ENCODE measurements at regions not wholly inside any gene's neighbourhood (a gene's known extent, or its start where the extent isn't known, plus 50 kb on each side); places are given as distances from the start of the nearest gene placed in this dataset.

DNA sequence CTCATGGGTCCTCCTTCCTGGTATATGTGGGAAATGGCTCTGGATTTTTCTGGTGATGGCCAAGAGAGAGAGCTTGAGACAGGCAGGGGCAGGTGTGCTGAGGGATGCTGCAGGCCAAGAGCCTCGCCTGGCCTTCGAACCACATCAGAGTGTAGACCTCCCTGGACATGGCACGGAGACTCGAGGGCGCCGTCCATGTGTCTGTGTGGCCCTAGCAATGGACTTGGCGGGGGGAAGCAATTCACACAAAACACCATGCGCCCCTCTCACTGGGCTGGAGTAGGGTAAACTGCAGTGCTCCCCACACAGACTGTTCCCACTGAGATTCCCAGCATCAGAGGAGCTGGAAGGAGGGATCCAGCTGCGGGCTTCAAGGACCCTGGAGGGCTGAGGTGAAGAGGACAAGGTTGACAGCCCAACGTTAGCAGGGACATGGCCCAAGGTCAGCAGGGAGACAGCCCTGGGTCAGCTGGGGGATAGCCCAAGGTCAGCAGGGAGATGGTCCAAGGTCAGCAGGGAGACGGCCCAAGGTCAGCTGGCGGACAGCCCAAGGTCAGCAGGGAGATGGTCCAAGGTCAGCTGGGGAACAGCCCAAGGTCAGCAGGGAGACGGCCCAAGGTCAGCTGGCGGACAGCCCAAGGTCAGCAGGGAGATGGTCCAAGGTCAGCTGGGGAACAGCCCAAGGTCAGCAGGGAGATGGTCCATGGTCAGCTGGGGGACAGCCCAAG, 75.4 kb upstream of the HDAC4 start:
- H3K9me3 Mint-ChIP-seq = peaks cover 43% of the 10 kb centered on the region
- H3K4me1 Mint-ChIP-seq (ENCODE audit: low read depth) = no peaks in the 10 kb centered on the region
- H3K4me3 Mint-ChIP-seq = no peak overlapping the region
- H3K36me3 Mint-ChIP-seq (ENCODE audit: low read depth) = 0 out of 2 replicates have a peak, but pooled peaks cover 5% of the 10 kb centered on the region
- TF ChIP-seq, protein P1, sequence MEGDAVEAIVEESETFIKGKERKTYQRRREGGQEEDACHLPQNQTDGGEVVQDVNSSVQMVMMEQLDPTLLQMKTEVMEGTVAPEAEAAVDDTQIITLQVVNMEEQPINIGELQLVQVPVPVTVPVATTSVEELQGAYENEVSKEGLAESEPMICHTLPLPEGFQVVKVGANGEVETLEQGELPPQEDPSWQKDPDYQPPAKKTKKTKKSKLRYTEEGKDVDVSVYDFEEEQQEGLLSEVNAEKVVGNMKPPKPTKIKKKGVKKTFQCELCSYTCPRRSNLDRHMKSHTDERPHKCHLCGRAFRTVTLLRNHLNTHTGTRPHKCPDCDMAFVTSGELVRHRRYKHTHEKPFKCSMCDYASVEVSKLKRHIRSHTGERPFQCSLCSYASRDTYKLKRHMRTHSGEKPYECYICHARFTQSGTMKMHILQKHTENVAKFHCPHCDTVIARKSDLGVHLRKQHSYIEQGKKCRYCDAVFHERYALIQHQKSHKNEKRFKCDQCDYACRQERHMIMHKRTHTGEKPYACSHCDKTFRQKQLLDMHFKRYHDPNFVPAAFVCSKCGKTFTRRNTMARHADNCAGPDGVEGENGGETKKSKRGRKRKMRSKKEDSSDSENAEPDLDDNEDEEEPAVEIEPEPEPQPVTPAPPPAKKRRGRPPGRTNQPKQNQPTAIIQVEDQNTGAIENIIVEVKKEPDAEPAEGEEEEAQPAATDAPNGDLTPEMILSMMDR (IDR thresholded peaks at IDR 0.05) = no peak
- H3K27me3 Mint-ChIP-seq (ENCODE audit: insufficient read depth) = peaks cover 10% of the 10 kb centered on the region
- no peak for DNase-seq
- H3K27ac Mint-ChIP-seq = no peak overlapping the region

DNA sequence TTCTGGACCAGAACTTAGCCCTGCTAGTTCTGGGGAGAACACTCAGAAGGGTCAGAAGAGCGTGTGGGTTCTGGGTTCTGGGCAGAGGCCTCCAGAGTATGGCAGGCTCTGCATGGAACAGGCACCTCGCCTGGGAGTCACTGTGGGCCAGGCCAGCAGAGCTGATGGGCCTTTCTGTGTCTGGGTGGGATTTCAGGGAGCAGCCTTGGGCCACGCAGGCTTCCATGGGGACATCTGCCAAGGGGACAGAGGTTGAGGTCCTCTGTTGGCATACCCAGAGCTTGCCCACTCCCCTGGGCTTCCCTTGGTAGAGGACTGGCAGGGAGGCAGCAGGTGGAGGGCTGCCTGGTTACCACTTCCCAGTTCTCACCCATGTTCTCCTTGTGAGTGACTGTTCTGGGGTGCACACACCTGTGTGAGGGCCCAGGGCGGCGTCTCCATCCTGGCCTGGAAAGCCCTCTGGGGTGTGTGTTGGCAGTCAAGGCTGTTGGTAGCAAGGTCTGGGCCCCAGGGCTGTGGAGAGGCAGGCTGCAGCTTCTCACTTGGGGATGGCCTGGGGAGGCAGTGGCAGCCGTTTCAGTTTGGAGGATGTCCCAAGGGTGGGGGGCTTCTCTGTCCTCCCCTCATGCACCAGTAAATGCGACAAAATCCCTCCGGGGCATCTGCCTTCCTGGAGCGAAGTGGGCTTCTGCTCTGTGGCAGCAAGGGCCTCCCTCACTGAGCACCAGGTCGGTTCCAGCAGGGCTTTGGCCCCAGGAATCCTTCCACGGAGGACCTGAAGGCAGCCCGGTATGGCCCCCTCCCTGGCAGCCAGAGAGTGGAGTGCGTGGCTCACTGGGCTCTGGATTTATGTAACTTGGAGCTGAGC, 74.6 kb upstream of the HDAC4 start:
- DNase-seq = no peak
- Mint-ChIP-seq H3K27ac (no peak overlapping the region), H3K27me3 (ENCODE audit: insufficient read depth) (peaks cover 10% of the 10 kb centered on the region), H3K4me1 (ENCODE audit: low read depth) (no peaks in the 10 kb centered on the region), H3K4me3 (no peak overlapping the region), H3K36me3 (ENCODE audit: low read depth) (0 out of 2 replicates have a peak, but pooled peaks cover 5% of the 10 kb centered on the region), H3K9me3 (peaks cover 36% of the 10 kb centered on the region)
- TF ChIP-seq, protein P1 (IDR thresholded peaks at IDR 0.05) = no peak

DNA sequence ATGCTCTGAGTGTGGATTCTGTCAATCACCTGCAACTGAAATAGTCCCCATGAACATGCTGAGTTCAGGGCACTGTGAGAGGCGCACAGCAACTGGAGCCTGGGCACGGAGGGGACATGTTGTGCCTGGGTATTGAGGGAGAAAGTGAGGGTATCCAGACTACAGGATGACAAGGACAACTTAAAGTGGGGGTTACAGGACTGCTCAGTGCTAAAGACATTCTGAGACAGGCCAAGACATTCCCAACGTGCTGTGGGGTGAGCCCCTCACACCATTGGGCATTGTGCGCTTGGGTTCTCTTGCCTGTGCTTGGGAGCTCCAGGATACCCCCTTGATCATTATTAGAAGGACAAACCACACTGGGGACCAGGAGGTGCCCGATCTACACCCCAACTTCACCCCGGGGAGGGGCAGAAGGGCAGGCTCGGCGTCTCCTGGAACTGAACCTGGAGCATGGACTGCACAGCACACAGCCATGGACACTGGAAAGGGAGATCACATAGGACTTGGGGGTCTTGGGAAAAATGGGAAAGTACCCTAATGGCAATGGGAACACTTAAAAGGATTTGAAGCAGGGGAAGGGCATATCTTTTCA, 72.5 kb upstream of the HDAC4 start:
- H3K9me3 Mint-ChIP-seq = peaks cover 24% of the 10 kb centered on the region
- 0 out of 2 replicates have a peak, but pooled peaks cover 5% of the 10 kb centered on the region for H3K36me3 Mint-ChIP-seq (ENCODE audit: low read depth)
- DNase-seq = no peak
- TF ChIP-seq, protein P1 (IDR thresholded peaks at IDR 0.05) = no peak
- no peak overlapping the region for H3K27ac Mint-ChIP-seq
- peaks cover 10% of the 10 kb centered on the region for H3K27me3 Mint-ChIP-seq (ENCODE audit: insufficient read depth)
- no peak overlapping the region for H3K4me3 Mint-ChIP-seq
- H3K4me1 Mint-ChIP-seq (ENCODE audit: low read depth) = no peaks in the 10 kb centered on the region

DNA sequence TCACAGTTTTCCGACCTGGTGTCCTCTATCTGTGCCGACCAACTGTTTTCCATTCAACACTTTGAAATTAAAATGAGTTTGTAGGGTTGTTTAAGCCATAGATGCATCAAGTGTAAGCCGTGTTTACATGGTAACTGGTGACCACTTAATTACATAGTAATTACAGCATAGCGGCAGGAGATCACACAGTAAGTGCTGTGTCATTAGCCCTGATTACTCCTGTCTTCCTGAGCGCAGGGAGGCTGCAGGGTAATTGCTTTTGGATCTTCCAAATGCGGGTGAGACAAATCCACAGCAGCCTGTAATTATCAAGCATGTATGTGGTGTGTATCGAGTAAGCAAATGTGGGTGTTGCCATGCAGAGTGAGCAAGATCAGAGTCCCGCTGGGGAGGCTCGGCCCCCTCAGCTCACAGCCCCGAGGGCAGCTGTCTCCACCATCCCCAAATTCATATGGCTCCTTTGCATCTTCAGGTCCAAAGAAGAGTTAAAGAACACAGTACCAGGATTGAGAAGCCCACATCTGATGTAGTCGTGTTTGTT, 71.5 kb upstream of the HDAC4 start:
- Mint-ChIP-seq H3K27me3 (ENCODE audit: insufficient read depth) (peaks cover 10% of the 10 kb centered on the region), H3K4me1 (ENCODE audit: low read depth) (no peaks in the 10 kb centered on the region), H3K27ac (no peak overlapping the region), H3K9me3 (peaks cover 19% of the 10 kb centered on the region), H3K4me3 (no peak overlapping the region), H3K36me3 (ENCODE audit: low read depth) (0 out of 2 replicates have a peak, but pooled peaks cover 5% of the 10 kb centered on the region)
- no peak for DNase-seq
- TF ChIP-seq, protein P1 (IDR thresholded peaks at IDR 0.05) = no peak

DNA sequence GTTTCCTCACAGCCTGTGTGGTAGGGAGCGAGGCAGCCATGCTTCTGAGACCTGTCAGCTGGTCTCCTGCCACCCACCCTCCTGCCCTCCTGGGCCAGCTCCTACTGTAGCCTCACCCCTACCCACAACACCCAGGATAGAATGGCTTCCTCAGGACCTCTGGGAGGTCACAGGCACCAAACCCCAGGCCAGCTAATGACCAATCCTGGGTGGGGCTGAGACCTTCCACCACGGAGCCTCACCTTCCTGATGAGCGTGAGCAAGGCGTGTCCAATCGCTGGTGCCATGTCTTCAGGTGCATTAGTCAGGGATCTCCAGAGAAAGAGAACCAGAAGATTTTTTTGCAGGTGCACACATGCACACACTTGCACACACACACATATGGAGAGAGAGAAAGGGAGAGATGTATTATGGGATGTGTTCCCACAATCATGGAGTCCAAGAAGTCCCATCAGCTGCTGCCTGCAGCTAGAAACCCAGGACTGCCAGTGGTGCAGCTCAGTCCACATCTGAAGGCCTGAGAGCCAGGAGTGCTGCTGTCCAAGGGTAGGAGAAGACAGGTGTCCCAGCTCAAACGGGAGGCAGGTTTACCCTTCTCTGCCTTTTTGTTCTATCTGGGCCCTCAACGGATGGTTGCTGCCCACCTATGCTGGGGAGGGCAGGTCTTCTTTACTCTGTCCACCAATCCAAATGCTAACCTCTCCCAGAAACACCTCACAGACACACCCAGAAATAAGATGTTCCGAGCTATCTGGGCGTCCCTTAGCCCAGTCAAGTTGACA, 70.4 kb upstream of the HDAC4 start:
- no peak overlapping the region for H3K4me3 Mint-ChIP-seq

More for the DNA sequence above, 70.4 kb upstream of the HDAC4 start:
- H3K9me3 Mint-ChIP-seq = peaks cover 11% of the 10 kb centered on the region
- TF ChIP-seq, protein P1 (IDR thresholded peaks at IDR 0.05) = no peak
- H3K27me3 Mint-ChIP-seq (ENCODE audit: insufficient read depth) = peaks cover 10% of the 10 kb centered on the region
- DNase-seq = no peak
- H3K27ac Mint-ChIP-seq = no peak overlapping the region
- H3K4me1 Mint-ChIP-seq (ENCODE audit: low read depth) = no peaks in the 10 kb centered on the region
- 0 out of 2 replicates have a peak, but pooled peaks cover 3% of the 10 kb centered on the region for H3K36me3 Mint-ChIP-seq (ENCODE audit: low read depth)

All from HFFc6 (cell line).